Endodermal cell (in vitro differentiated cells): ENCODE measurements at regions not wholly inside any gene's neighbourhood (a gene's known extent, or its start where the extent isn't known, plus 50 kb on each side); places are given as distances from the start of the nearest gene placed in this dataset.

Experiments
- DNase-seq: peaks from one replicate; pipeline ENCODE4 v3.0.0-alpha.2; 2017
- H3K27ac ChIP-seq: 2 replicates; pipeline ENCODE4 v1.5.1; 2013; ENCODE audit warnings: mild to moderate bottlenecking, low read depth, low read length, moderate library complexity
- H3K27me3 ChIP-seq: 2 replicates; pipeline ENCODE4 v1.6.1; 2013; ENCODE audit warnings: mild to moderate bottlenecking, low read length, moderate library complexity; ENCODE audit not compliant: insufficient read depth, control insufficient read depth, poor library complexity, severe bottlenecking
- H3K36me3 ChIP-seq: 2 replicates; pipeline ENCODE4 v1.7.0; 2013; ENCODE audit warnings: mild to moderate bottlenecking, low read length, moderate library complexity; ENCODE audit not compliant: control insufficient read depth, insufficient read depth
- H3K4me1 ChIP-seq: one replicate; pipeline ENCODE4 v1.7.0; 2013; ENCODE audit warnings: low read length; ENCODE audit not compliant: control insufficient read depth, insufficient read depth
- H3K4me3 ChIP-seq: 2 replicates; pipeline ENCODE4 v1.5.1; 2013; ENCODE audit warnings: mild to moderate bottlenecking, low read length, moderate library complexity
- H3K9ac ChIP-seq: 2 replicates; pipeline ENCODE4 v1.6.1; 2013; ENCODE audit warnings: mild to moderate bottlenecking, low read length, moderate library complexity; ENCODE audit not compliant: poor library complexity, severe bottlenecking; ENCODE audit errors: extremely low read depth
- H3K9me3 ChIP-seq: 2 replicates; pipeline ENCODE4 v1.6.1; 2013; ENCODE audit warnings: mild to moderate bottlenecking, low read length, moderate library complexity; ENCODE audit not compliant: control insufficient read depth
- H3K27ac Mint-ChIP-seq: 2 replicates; pipeline ENCODE4 v1.8.0; 2020; ENCODE audit warnings: mixed read lengths
- H3K27me3 Mint-ChIP-seq: 2 replicates; pipeline ENCODE4 v1.8.0; 2021; ENCODE audit warnings: mild to moderate bottlenecking, mixed read lengths; ENCODE audit not compliant: insufficient read depth
- H3K36me3 Mint-ChIP-seq: 2 replicates; pipeline ENCODE4 v1.8.0; 2020; ENCODE audit warnings: low read depth, mixed read lengths
- H3K4me1 Mint-ChIP-seq: 2 replicates; pipeline ENCODE4 v1.8.0; 2020; ENCODE audit warnings: mixed read lengths
- H3K4me3 Mint-ChIP-seq: 2 replicates; pipeline ENCODE4 v1.8.0; 2020; ENCODE audit warnings: mild to moderate bottlenecking, moderate library complexity, mixed read lengths
- H3K9me3 Mint-ChIP-seq: 2 replicates; pipeline ENCODE4 v1.8.0; 2020; ENCODE audit warnings: mild to moderate bottlenecking, mixed read lengths
- WGBS, 2 experiments: methylation state at CpG; one replicate each; pipeline versions ENCODE4 v1.1.5 to v1.1.7; 2013; ENCODE audit warnings: missing lambda C conversion rate in 2 of 2, mixed read lengths in 1 of 2; ENCODE audit not compliant: insufficient coverage in 1 of 2, insufficient read length in 1 of 2; 5-methylcytosine and 5-hydroxymethylcytosine counted together
- TF ChIP-seq, protein P1 (sequence below): fragments of 200-600 bp; sonication (generic); conservative IDR thresholded peaks from 2 replicates; pipeline ENCODE4 v1.5.0; 2021; ENCODE audit warnings: antibody characterized with exemption, mild to moderate bottlenecking

DNA sequence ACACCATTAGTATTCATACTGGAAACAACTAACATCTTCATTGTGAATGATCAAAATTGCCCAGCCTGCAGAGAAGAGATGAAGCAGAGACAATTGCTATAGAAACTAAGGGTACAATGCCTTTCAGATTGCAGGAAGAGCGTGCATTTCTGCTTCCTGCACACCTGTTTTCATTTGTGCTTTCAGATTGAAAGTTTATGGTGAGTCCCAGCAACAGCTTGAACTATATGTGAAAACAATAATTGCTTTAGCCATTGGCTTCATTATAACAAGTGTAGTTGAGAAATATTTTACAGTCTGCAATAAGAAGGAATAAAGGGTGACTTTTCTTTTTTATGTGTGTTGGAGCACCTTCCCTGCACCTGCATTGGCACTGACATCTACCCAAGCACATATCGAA lies 136.3 kb downstream of the CD8B2 start:
- WGBS, 2 experiments, result 94 to 100% methylated on average over 1 to 2 of the region's 2 CpGs
- no peak overlapping the region for H3K4me3 ChIP-seq
- Mint-ChIP-seq H3K4me1 (peaks cover 3% of the 10 kb centered on the region), H3K4me3 (no peak overlapping the region), H3K36me3 (no peaks in the 10 kb centered on the region), H3K27ac (no peak overlapping the region), H3K9me3 (peaks cover 17% of the 10 kb centered on the region), H3K27me3 (peaks cover 1% of the 10 kb centered on the region)
- no peak overlapping the region for H3K27ac ChIP-seq
- no peaks in the 10 kb centered on the region for H3K27me3 ChIP-seq
- H3K36me3 ChIP-seq, result no peaks in the 10 kb centered on the region
- H3K4me1 ChIP-seq, result no peaks in the 10 kb centered on the region
- TF ChIP-seq, protein P1, sequence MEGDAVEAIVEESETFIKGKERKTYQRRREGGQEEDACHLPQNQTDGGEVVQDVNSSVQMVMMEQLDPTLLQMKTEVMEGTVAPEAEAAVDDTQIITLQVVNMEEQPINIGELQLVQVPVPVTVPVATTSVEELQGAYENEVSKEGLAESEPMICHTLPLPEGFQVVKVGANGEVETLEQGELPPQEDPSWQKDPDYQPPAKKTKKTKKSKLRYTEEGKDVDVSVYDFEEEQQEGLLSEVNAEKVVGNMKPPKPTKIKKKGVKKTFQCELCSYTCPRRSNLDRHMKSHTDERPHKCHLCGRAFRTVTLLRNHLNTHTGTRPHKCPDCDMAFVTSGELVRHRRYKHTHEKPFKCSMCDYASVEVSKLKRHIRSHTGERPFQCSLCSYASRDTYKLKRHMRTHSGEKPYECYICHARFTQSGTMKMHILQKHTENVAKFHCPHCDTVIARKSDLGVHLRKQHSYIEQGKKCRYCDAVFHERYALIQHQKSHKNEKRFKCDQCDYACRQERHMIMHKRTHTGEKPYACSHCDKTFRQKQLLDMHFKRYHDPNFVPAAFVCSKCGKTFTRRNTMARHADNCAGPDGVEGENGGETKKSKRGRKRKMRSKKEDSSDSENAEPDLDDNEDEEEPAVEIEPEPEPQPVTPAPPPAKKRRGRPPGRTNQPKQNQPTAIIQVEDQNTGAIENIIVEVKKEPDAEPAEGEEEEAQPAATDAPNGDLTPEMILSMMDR, result no peak
- H3K9me3 ChIP-seq, result peaks cover 12% of the 10 kb centered on the region
- no peak overlapping the region for H3K9ac ChIP-seq
- no peak for DNase-seq

DNA sequence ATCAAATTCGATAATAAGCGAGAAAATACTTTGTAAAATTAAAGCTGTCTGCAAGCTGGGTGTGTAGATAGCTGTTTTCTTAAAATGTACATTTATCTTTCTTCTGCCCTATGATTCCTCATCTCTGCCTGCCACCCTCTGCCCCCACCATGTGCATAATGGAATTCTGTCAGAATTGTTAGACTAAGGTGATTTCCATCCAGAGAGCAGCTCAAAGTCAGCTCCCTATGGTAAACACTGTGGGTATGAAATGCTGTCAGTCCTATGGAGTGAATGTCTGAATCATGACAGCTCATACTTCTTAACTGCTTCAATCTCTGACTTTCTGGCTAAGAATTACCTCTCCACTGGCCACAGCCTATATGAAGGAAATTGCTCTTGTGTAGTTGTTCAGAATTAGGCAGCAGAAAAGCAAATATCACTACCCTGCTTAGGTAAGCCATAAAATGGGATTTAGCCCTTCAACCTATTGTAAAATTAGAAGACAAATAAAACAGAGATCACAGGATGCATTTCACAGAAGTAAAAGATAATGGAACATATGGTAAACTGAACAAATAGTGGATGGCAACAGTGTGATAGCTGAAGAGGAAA lies 137.7 kb downstream of the CD8B2 start:
- no peak overlapping the region for H3K27ac ChIP-seq

DNA sequence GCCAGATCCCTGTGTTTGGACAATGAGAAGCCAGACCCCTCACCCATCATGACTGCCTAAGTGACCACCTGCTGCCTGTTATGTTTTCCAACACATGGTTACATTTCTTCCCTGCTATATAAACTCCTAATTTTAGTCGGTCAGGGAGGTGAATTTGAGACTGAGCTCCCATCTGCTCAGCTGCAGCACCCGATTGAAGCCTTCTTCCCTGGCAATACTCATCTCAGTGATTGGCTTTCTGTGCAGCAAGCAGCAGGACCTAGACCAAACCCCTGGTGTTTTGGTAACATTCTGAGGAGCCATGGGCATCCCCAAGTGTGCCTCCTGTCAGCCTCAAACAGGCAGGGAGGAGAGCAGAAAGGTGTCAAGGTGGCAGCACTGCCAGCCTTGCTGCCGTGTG lies 141.2 kb downstream of the CD8B2 start:
- Mint-ChIP-seq H3K27me3 (peaks cover 1% of the 10 kb centered on the region), H3K36me3 (no peaks in the 10 kb centered on the region), H3K9me3 (peaks cover 29% of the 10 kb centered on the region), H3K4me3 (no peak overlapping the region), H3K4me1 (no peaks in the 10 kb centered on the region), H3K27ac (no peak overlapping the region)
- no peaks in the 10 kb centered on the region for H3K4me1 ChIP-seq
- H3K4me3 ChIP-seq, result no peak overlapping the region
- WGBS, 2 experiments, result 90 to 100% methylated on average over 3 of the region's 3 CpGs
- TF ChIP-seq, protein P1, result no peak
- H3K9ac ChIP-seq, result no peak overlapping the region
- no peak overlapping the region for H3K27ac ChIP-seq
- H3K9me3 ChIP-seq, result peaks cover 15% of the 10 kb centered on the region
- no peak for DNase-seq
- no peaks in the 10 kb centered on the region for H3K27me3 ChIP-seq
- no peaks in the 10 kb centered on the region for H3K36me3 ChIP-seq

More for the DNA sequence above, 137.7 kb downstream of the CD8B2 start:
- 78% methylated on average over 2 of the region's 2 CpGs; no CpG with 5 or more reads in 1 of the 2 experiments for WGBS, 2 experiments
- H3K4me1 Mint-ChIP-seq, result no peaks in the 10 kb centered on the region
- Histone ChIP-seq H3K27me3 (no peaks in the 10 kb centered on the region), H3K4me1 (no peaks in the 10 kb centered on the region), H3K9ac (no peak overlapping the region), H3K4me3 (no peak overlapping the region), H3K36me3 (no peaks in the 10 kb centered on the region), H3K9me3 (peaks cover 15% of the 10 kb centered on the region)
- H3K27ac Mint-ChIP-seq, result no peak overlapping the region
- peaks cover 1% of the 10 kb centered on the region for H3K27me3 Mint-ChIP-seq
- TF ChIP-seq, protein P1, result no peak
- peaks cover 29% of the 10 kb centered on the region for H3K9me3 Mint-ChIP-seq
- no peaks in the 10 kb centered on the region for H3K36me3 Mint-ChIP-seq
- no peak for DNase-seq
- H3K4me3 Mint-ChIP-seq, result no peak overlapping the region
